ENCODE measurements at regions not wholly inside any gene's neighbourhood (a gene's known extent, or its start where the extent isn't known, plus 50 kb on each side); places are given as distances from the start of the nearest gene placed in this dataset.

- no peaks in the 10 kb centered on the region for H3K9me3 Mint-ChIP-seq
Observed at GRCh38 chr15:29476503-29477080, 207.0 kb upstream of the NSMCE3 start.

GRCh38 chr15:29475096-29475495 is 205.5 kb upstream of the NSMCE3 start:
- intact Hi-C loops (cut with micrococcal nuclease): no loop called here
- H3K4me1 Mint-ChIP-seq (ENCODE audit: low read depth): no peaks in the 10 kb centered on the region
- H3K9me3 Mint-ChIP-seq: no peaks in the 10 kb centered on the region
- no peak overlapping the region for H3K27ac Mint-ChIP-seq
- no peaks in the 10 kb centered on the region for H3K36me3 Mint-ChIP-seq (ENCODE audit: low read depth)
- H3K27me3 Mint-ChIP-seq: no peaks in the 10 kb centered on the region
- H3K4me3 Mint-ChIP-seq: no peak overlapping the region

More at GRCh38 chr15:29476503-29477080, 207.0 kb upstream of the NSMCE3 start:
- Mint-ChIP-seq H3K4me3 (no peak overlapping the region), H3K36me3 (ENCODE audit: low read depth) (no peaks in the 10 kb centered on the region), H3K27me3 (no peaks in the 10 kb centered on the region), H3K4me1 (ENCODE audit: low read depth) (no peaks in the 10 kb centered on the region), H3K27ac (no peak overlapping the region)
- intact Hi-C loops (cut with micrococcal nuclease): no loop called here

- Mint-ChIP-seq H3K27ac (no peak overlapping the region), H3K27me3 (no peaks in the 10 kb centered on the region), H3K4me1 (ENCODE audit: low read depth) (no peaks in the 10 kb centered on the region), H3K9me3 (no peaks in the 10 kb centered on the region), H3K4me3 (no peak overlapping the region), H3K36me3 (ENCODE audit: low read depth) (no peaks in the 10 kb centered on the region)
- intact Hi-C loops (cut with micrococcal nuclease): no loop called here
Observed at GRCh38 chr15:29473621-29474105, 204.0 kb upstream of the NSMCE3 start.

- no peaks in the 10 kb centered on the region for H3K4me1 Mint-ChIP-seq (ENCODE audit: low read depth)
- no peaks in the 10 kb centered on the region for H3K27me3 Mint-ChIP-seq
- H3K4me3 Mint-ChIP-seq: no peak overlapping the region
- no peaks in the 10 kb centered on the region for H3K36me3 Mint-ChIP-seq (ENCODE audit: low read depth)
- H3K27ac Mint-ChIP-seq: no peak overlapping the region
- intact Hi-C loops (cut with micrococcal nuclease): no loop called here
- no peaks in the 10 kb centered on the region for H3K9me3 Mint-ChIP-seq
Observed at GRCh38 chr15:29472901-29473445, 203.4 kb upstream of the NSMCE3 start.

GRCh38 chr15:29471757-29472156 is 202.1 kb upstream of the NSMCE3 start:
- intact Hi-C loops (cut with micrococcal nuclease): no loop called here
- Mint-ChIP-seq H3K4me3 (no peak overlapping the region), H3K27me3 (no peaks in the 10 kb centered on the region), H3K36me3 (ENCODE audit: low read depth) (no peaks in the 10 kb centered on the region), H3K9me3 (no peaks in the 10 kb centered on the region), H3K27ac (no peak overlapping the region), H3K4me1 (ENCODE audit: low read depth) (no peaks in the 10 kb centered on the region)

- no peak overlapping the region for H3K4me3 Mint-ChIP-seq
Observed at GRCh38 chr15:29471306-29471705, 201.7 kb upstream of the NSMCE3 start.

GRCh38 chr15:29470794-29471193 is 201.2 kb upstream of the NSMCE3 start:
- Mint-ChIP-seq H3K9me3 (no peaks in the 10 kb centered on the region), H3K4me1 (ENCODE audit: low read depth) (no peaks in the 10 kb centered on the region), H3K27ac (no peak overlapping the region), H3K27me3 (no peaks in the 10 kb centered on the region), H3K36me3 (ENCODE audit: low read depth) (no peaks in the 10 kb centered on the region), H3K4me3 (no peak overlapping the region)
- intact Hi-C loops (cut with micrococcal nuclease): no loop called here

More at GRCh38 chr15:29471306-29471705, 201.7 kb upstream of the NSMCE3 start:
- intact Hi-C loops (cut with micrococcal nuclease): no loop called here
- no peak overlapping the region for H3K27ac Mint-ChIP-seq
- H3K4me1 Mint-ChIP-seq (ENCODE audit: low read depth): no peaks in the 10 kb centered on the region
- H3K36me3 Mint-ChIP-seq (ENCODE audit: low read depth): no peaks in the 10 kb centered on the region
- no peaks in the 10 kb centered on the region for H3K9me3 Mint-ChIP-seq
- H3K27me3 Mint-ChIP-seq: no peaks in the 10 kb centered on the region

- no peaks in the 10 kb centered on the region for H3K27me3 Mint-ChIP-seq
- no peaks in the 10 kb centered on the region for H3K9me3 Mint-ChIP-seq
- H3K4me3 Mint-ChIP-seq: no peak overlapping the region
- intact Hi-C loops (cut with micrococcal nuclease): no loop called here
- no peaks in the 10 kb centered on the region for H3K36me3 Mint-ChIP-seq (ENCODE audit: low read depth)
- H3K4me1 Mint-ChIP-seq (ENCODE audit: low read depth): no peaks in the 10 kb centered on the region
- no peak overlapping the region for H3K27ac Mint-ChIP-seq
Observed at GRCh38 chr15:29470311-29470710, 200.7 kb upstream of the NSMCE3 start.

- no peaks in the 10 kb centered on the region for H3K4me1 Mint-ChIP-seq (ENCODE audit: low read depth)
- H3K4me3 Mint-ChIP-seq: no peak overlapping the region
- H3K9me3 Mint-ChIP-seq: no peaks in the 10 kb centered on the region
- intact Hi-C loops (cut with micrococcal nuclease): no loop called here
- no peak overlapping the region for H3K27ac Mint-ChIP-seq
- H3K36me3 Mint-ChIP-seq (ENCODE audit: low read depth): no peaks in the 10 kb centered on the region
- H3K27me3 Mint-ChIP-seq: no peaks in the 10 kb centered on the region
Observed at GRCh38 chr15:29468899-29469298, 199.3 kb upstream of the NSMCE3 start.

- Mint-ChIP-seq H3K27me3 (no peaks in the 10 kb centered on the region), H3K4me3 (no peak overlapping the region), H3K9me3 (no peaks in the 10 kb centered on the region), H3K27ac (no peak overlapping the region), H3K4me1 (ENCODE audit: low read depth) (no peaks in the 10 kb centered on the region), H3K36me3 (ENCODE audit: low read depth) (no peaks in the 10 kb centered on the region)
- intact Hi-C loops (cut with micrococcal nuclease): no loop called here
Observed at GRCh38 chr15:29467091-29467490, 197.5 kb upstream of the NSMCE3 start.

GRCh38 chr15:29466292-29466691 is 196.7 kb upstream of the NSMCE3 start:
- Mint-ChIP-seq H3K9me3 (no peaks in the 10 kb centered on the region), H3K4me3 (no peak overlapping the region), H3K4me1 (ENCODE audit: low read depth) (no peaks in the 10 kb centered on the region), H3K36me3 (ENCODE audit: low read depth) (no peaks in the 10 kb centered on the region), H3K27ac (no peak overlapping the region), H3K27me3 (no peaks in the 10 kb centered on the region)
- intact Hi-C loops (cut with micrococcal nuclease): no loop called here

GRCh38 chr15:29465816-29466215 is 196.2 kb upstream of the NSMCE3 start:
- intact Hi-C loops (cut with micrococcal nuclease): no loop called here
- H3K36me3 Mint-ChIP-seq (ENCODE audit: low read depth): no peaks in the 10 kb centered on the region
- no peaks in the 10 kb centered on the region for H3K4me1 Mint-ChIP-seq (ENCODE audit: low read depth)
- H3K4me3 Mint-ChIP-seq: no peak overlapping the region
- H3K27me3 Mint-ChIP-seq: no peaks in the 10 kb centered on the region
- no peaks in the 10 kb centered on the region for H3K9me3 Mint-ChIP-seq
- no peak overlapping the region for H3K27ac Mint-ChIP-seq

- no peaks in the 10 kb centered on the region for H3K9me3 Mint-ChIP-seq
- no peaks in the 10 kb centered on the region for H3K27me3 Mint-ChIP-seq
- H3K27ac Mint-ChIP-seq: no peak overlapping the region
- H3K4me1 Mint-ChIP-seq (ENCODE audit: low read depth): no peaks in the 10 kb centered on the region
- H3K36me3 Mint-ChIP-seq (ENCODE audit: low read depth): no peaks in the 10 kb centered on the region
- intact Hi-C loops (cut with micrococcal nuclease): no loop called here
- no peak overlapping the region for H3K4me3 Mint-ChIP-seq
Observed at GRCh38 chr15:29465196-29465595, 195.6 kb upstream of the NSMCE3 start.

GRCh38 chr15:29461877-29462276 is 192.3 kb upstream of the NSMCE3 start:
- Mint-ChIP-seq H3K9me3 (no peaks in the 10 kb centered on the region), H3K4me1 (ENCODE audit: low read depth) (no peaks in the 10 kb centered on the region), H3K27ac (no peak overlapping the region), H3K36me3 (ENCODE audit: low read depth) (no peaks in the 10 kb centered on the region), H3K4me3 (no peak overlapping the region), H3K27me3 (no peaks in the 10 kb centered on the region)
- intact Hi-C loops (cut with micrococcal nuclease): no loop called here

GRCh38 chr15:29458361-29458760 is 188.7 kb upstream of the NSMCE3 start:
- Mint-ChIP-seq H3K36me3 (ENCODE audit: low read depth) (no peaks in the 10 kb centered on the region), H3K4me1 (ENCODE audit: low read depth) (no peaks in the 10 kb centered on the region), H3K27ac (no peak overlapping the region), H3K9me3 (no peaks in the 10 kb centered on the region), H3K4me3 (no peak overlapping the region), H3K27me3 (no peaks in the 10 kb centered on the region)
- intact Hi-C loops (cut with micrococcal nuclease): no loop called here
